GM19351 (cell line): ENCODE measurements at regions not wholly inside any gene's neighbourhood (a gene's known extent, or its start where the extent isn't known, plus 50 kb on each side); places are given as distances from the start of the nearest gene placed in this dataset.
"Not testable (repeated sequence)": the region's sequence is repeated elsewhere in the genome, so short reads cannot be mapped to it uniquely, and the experiment has no call there.

Source experiments
- ATAC-seq: cut with Tn5 transposase; IDR thresholded peaks from one replicate; pipeline ENCODE4 v1.9.1; 2021; ENCODE audit warnings: mild to moderate bottlenecking, moderate library complexity; ENCODE audit not compliant: unreplicated experiment

GRCh38 chr10:124153023-124153826, 59.8 kb upstream of the CHST15 start:
- ATAC-seq: peak; percentile 80

- ATAC-seq: peak; percentile 11
Measured at GRCh38 chr10:124152139-124153022, 59.0 kb upstream of the CHST15 start.

GRCh38 chr10:124151466-124152095, 58.2 kb upstream of the CHST15 start:
- ATAC-seq: no peak

GRCh38 chr10:124150807-124151417, 57.5 kb upstream of the CHST15 start:
- no peak for ATAC-seq

GRCh38 chr10:124150189-124150806, 56.9 kb upstream of the CHST15 start:
- no peak for ATAC-seq

- ATAC-seq: no peak
Measured at GRCh38 chr10:124149189-124150042, 56.0 kb upstream of the CHST15 start.

- ATAC-seq: not testable (repeated sequence)
Measured at GRCh38 chr10:124148509-124149188, 55.3 kb upstream of the CHST15 start.

GRCh38 chr10:124146483-124146882, 53.1 kb upstream of the CHST15 start:
- no peak for ATAC-seq

- no peak for ATAC-seq
Measured at GRCh38 chr10:124145109-124145870, 51.9 kb upstream of the CHST15 start.

GRCh38 chr10:124144536-124144935, 51.1 kb upstream of the CHST15 start:
- no peak for ATAC-seq

GRCh38 chr10:124143721-124144120, 50.3 kb upstream of the CHST15 start:
- no peak for ATAC-seq
